Aorta (tissue), 5 donors: ENCODE measurements at regions not wholly inside any gene's neighbourhood (a gene's known extent, or its start where the extent isn't known, plus 50 kb on each side); places are given as distances from the start of the nearest gene placed in this dataset.
"Not testable (repeated sequence)": the region's sequence is repeated elsewhere in the genome, so short reads cannot be mapped to it uniquely, and the experiment has no call there.

ENCODE experiments used
- ATAC-seq: fragments of 200-7000 bp; cut with Tn5 transposase; one replicate; pipeline ENCODE4 v1.9.1; 2022; ENCODE audit warnings: moderate library complexity; ENCODE audit not compliant: low FRiP score
- DNase-seq, 2 donors: peaks; one replicate each; pipeline ENCODE4 v3.0.0-alpha.2; 2020
- H3K27ac ChIP-seq, 2 donors: one replicate each; pipeline ENCODE4 v1.5.1; 2013; ENCODE audit warnings: low read length in 2 of 2, mild to moderate bottlenecking in 2 of 2, moderate library complexity in 2 of 2, control low read depth in 1 of 2, inconsistent platforms in 1 of 2, low read depth in 1 of 2
- H3K27me3 ChIP-seq, 2 donors: one replicate each; pipeline ENCODE4 v1.6.1; 2013; ENCODE audit warnings: control low read depth in 1 of 2, low read length in 1 of 2, mild to moderate bottlenecking in 1 of 2, moderate library complexity in 1 of 2; ENCODE audit not compliant: insufficient read depth in 2 of 2, control insufficient read depth in 1 of 2
- H3K36me3 ChIP-seq, 2 donors: one replicate each; pipeline ENCODE4 v1.6.1; 2013; ENCODE audit warnings: control low read depth in 1 of 2, low read length in 1 of 2, mild to moderate bottlenecking in 1 of 2; ENCODE audit not compliant: insufficient read depth in 2 of 2, control insufficient read depth in 1 of 2
- H3K4me1 ChIP-seq, 2 donors: one replicate each; pipeline ENCODE4 v1.6.1; 2013; ENCODE audit warnings: low read length in 2 of 2, control low read depth in 1 of 2, mild to moderate bottlenecking in 1 of 2, moderate library complexity in 1 of 2; ENCODE audit not compliant: insufficient read depth in 2 of 2, control insufficient read depth in 1 of 2
- H3K4me3 ChIP-seq, 2 donors: one replicate each; pipeline ENCODE4 v1.5.1; 2013; ENCODE audit warnings: low read length in 2 of 2, control low read depth in 1 of 2, mild to moderate bottlenecking in 1 of 2
- H3K9me3 ChIP-seq: one replicate; pipeline ENCODE4 v1.6.1; 2013; ENCODE audit warnings: mild to moderate bottlenecking, low read length; ENCODE audit not compliant: control insufficient read depth
- WGBS, 2 donors: extraction: QIAGEN DNeasy Blood & Tissue Kit; methylation state at CpG; one replicate each; pipeline ENCODE4 v1.1.7; 2013; 5-methylcytosine and 5-hydroxymethylcytosine counted together
- intact Hi-C, 2 donors: fragments of 100-400 bp; cut with DNase I; formaldehyde crosslinking; loops; one replicate each; pipeline versions ENCODE4 v1.14.2 to v1.15.0; 2022
- donor health status: healthy with polysubstance abuse.
- donor health status: Bipolar disorder and iron deficiency.
- donor health status: DM: no; HTN: no; CAD: no.
- donor health status: DM: no; HTN: no; CAD: no.
- donor health status: DM: yes; HTN: yes; CAD: no.

DNA sequence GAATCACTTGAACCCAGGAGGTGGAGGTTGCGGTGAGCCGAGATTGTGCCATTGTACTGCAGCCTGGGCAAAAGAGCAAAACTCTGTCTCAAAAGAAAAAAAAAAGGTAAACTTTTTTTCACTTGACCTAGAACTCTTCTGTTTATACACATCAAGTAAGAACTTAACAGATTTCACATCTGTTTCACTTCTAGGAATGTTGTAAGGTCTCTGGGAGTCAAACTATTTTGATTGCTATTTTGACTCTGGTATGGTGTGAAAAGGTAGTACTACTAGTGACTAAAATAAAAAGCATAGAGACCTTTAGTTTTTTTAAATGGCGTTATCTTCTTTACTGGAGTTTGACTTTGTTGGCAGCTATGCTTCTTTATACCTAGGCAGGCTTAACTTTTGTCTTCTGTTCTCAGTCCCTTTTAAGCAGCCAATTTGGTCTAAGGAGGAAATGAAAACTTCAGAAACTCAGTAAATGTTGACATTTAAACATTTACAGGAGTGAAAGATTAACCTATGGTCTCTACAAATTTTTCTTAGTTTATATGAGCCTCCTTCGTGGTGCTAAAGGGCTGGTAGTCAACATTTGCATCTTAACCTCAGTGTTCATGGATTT, 84.7 kb downstream of the METTL2B start:
- H3K4me3 ChIP-seq, ATAC-seq, intact Hi-C loops, H3K27ac ChIP-seq, H3K9me3 ChIP-seq, H3K36me3 ChIP-seq, H3K27me3 ChIP-seq, DNase-seq, H3K4me1 ChIP-seq: not testable (repeated sequence)
- 49 to 62% methylated on average over 3 to 4 of the region's 4 CpGs for WGBS, 2 donors

DNA sequence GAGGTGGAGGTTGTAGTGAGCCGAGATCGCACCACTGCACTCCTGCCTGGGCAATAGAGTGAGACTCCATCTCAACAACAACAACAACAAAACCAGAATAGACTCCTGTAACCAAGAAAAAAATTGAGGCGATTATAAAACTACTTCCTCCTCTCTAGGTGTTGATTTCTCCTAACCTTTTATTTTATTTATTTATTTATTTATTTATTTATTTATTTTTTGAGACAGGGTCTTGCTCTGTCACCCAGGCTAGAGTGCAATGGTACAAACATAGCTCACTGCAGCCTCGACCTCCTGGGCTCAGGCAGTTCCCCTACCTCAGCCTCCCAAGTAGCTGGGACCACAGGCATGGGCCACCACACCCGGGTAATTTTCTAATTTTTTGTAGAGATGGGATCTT, 86.2 kb downstream of the METTL2B start:
- H3K9me3 ChIP-seq, H3K4me1 ChIP-seq, DNase-seq, H3K36me3 ChIP-seq, H3K27me3 ChIP-seq, ATAC-seq, H3K27ac ChIP-seq, H3K4me3 ChIP-seq, intact Hi-C loops: not testable (repeated sequence)
- WGBS, 2 donors: 92 to 96% methylated on average over 2 to 5 of the region's 5 CpGs

DNA sequence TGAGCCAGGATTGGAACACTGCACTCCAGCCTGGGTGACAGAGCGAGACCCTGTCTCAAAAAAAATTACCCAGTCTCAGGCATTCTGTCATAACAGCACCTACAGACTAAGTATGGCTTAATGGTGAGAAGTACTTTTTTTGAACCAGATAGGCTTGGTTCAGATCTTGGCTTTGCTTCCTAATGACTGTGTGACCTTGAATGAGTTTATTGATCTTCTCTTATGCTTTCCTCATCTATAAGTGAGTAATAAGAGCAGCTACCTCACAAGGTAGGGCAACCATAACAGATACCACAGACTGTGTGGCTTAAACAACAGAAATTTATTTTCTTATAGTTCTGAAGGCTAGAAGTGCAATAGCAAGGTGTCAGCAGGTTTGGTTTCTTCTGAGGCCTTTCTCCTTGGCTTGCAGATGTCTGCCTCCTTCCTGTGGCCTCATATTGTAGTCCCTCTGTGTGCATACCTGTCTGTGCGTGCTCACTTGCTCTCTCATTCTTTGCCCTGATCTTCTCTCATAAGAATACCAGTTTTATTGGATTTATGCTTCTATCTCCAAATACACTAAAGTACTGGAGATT, 87.7 kb downstream of the METTL2B start:
- H3K9me3 ChIP-seq, H3K4me1 ChIP-seq, H3K27ac ChIP-seq, H3K4me3 ChIP-seq, DNase-seq, H3K27me3 ChIP-seq, intact Hi-C loops, H3K36me3 ChIP-seq, ATAC-seq: not testable (repeated sequence)
- 96 to 100% methylated on average over 1 of the region's 2 CpGs for WGBS, 2 donors

DNA sequence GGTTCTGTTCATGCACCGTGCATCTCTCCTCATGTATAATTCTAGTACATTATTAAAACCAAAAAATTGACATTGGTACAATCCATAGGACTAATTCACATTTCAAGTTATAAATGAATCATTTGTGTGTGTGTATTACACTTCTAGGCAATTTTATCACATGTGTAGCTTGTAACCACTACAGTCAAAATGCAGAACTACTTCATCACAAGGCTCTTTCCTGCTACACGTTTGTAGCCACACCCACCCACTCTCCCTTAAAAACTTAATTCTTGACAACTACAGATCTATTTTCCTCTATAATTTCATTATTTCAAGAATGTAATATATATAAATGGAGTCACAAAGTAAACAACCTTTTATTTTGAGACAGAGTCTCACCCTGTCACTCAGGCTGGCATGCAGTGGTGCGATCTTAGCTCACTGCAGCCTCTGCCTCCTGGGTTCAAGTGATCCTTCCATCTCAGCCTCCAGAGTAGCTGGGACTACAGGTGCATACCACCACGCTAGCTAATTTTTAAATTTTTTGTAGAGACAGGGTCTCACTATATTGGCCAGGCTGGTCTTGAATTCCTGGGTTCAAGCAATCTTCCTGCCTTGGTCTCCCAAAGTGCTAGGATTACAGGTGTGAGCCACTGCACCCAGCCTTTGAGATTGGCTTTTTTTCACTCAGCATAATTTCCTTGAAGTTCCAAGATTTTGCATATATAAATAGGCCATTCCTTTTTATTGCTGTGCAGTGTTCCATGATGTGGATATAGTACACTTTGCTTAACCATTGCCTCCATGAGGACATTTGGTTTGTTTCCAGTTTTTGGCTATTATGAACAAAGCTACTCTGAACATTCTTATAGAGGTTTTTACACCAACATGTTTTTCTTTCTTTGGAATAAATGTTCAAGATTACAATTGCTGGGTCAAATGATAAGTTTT, 88.7 kb downstream of the METTL2B start:
- DNase-seq, ATAC-seq, H3K4me3 ChIP-seq, H3K27ac ChIP-seq, intact Hi-C loops, H3K27me3 ChIP-seq, H3K4me1 ChIP-seq, H3K9me3 ChIP-seq, H3K36me3 ChIP-seq: not testable (repeated sequence)
- WGBS, 2 donors: 73% methylated on average over 4 of the region's 4 CpGs

DNA sequence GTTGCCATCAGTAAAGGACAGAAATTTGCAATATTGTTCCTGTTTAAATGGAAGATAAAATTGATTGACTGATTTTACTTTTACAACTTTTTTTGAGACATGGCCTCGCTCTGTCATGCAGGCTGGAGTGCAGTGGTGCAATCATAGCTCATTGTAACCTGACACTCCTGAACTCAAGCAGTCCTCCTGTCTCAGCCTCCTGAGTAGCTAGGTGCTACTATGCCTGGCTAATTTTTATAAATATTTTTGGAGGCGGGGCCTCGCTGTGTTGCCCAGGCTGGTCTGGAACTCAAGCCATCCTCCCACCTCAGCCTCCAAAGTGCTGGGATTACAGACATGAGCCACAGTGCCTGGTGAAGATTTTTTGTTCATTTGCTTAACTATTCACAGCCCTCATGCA, 96.8 kb upstream of the GARIN1A start:
- ATAC-seq, H3K4me3 ChIP-seq, intact Hi-C loops, H3K4me1 ChIP-seq, H3K9me3 ChIP-seq, H3K27me3 ChIP-seq, H3K36me3 ChIP-seq, DNase-seq, H3K27ac ChIP-seq: not testable (repeated sequence)
- WGBS, 2 donors: 98% methylated on average over 3 of the region's 3 CpGs

DNA sequence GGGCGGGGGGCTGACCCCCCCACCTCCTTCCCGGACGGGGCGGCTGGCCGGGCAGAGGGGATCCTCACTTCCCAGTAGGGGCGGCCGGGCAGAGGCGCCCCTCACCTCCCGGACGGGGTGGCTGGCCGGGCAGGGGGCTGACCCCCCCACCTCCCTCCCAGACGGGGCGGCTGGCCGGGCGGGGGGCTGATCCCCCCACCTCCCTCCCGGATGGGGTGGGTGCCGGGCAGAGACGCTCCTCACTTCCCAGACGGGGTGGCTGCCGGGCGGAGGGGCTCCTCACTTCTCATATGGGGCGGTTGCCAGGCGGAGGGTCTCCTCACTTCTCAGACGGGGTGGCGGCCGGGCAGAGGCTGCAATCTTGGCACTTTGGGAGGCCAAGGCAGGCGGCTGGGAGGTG, 95.1 kb upstream of the GARIN1A start:
- H3K27ac ChIP-seq, DNase-seq, ATAC-seq, H3K4me1 ChIP-seq, intact Hi-C loops, H3K9me3 ChIP-seq, H3K4me3 ChIP-seq, H3K27me3 ChIP-seq, H3K36me3 ChIP-seq: not testable (repeated sequence)
- WGBS, 2 donors: 94 to 98% methylated on average over 12 to 27 of the region's 27 CpGs

DNA sequence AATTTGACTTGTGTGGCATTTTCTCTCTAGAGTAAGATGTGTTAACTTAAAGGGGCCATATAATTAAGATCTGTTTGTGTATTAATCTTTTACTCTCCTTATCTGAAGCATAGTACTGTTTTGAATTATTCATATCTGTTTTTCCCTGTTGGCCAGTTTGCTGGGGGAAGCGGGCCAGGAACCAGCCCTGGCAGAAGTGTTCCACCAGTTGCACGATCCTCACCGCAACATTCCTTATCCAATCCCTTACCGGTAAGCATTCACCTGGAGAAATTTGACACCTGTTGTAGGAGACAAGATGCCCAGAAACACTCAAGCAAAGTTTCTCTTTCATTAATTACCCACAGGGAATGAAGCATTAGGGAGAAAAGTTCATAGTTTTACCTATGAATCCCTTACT, 92.2 kb upstream of the GARIN1A start:
- WGBS, 2 donors: 31 to 38% methylated on average over 4 of the region's 4 CpGs
- H3K36me3 ChIP-seq, ATAC-seq, H3K27ac ChIP-seq, H3K27me3 ChIP-seq, intact Hi-C loops, H3K9me3 ChIP-seq, H3K4me1 ChIP-seq, DNase-seq, H3K4me3 ChIP-seq: not testable (repeated sequence)

DNA sequence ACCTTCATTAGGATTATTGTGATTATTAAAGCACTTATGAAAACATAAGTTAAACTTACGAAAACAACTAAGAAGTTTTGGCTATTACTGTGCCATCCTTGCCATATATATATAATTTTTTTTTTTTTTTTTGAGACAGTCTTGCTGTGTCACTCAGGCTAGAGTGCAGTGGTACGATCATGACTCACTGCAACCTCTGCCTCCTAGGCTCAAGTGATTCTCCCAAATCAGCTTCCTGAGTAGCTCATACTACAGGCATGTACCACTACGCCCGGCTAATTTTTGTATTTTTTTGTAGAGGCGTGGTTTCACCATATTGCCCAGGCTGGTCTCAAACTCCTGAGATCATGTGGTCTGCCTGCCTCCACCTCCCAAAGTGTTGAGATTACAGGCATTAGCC, 91.0 kb upstream of the GARIN1A start:
- H3K27ac ChIP-seq, DNase-seq, intact Hi-C loops, H3K36me3 ChIP-seq, H3K4me1 ChIP-seq, H3K27me3 ChIP-seq, ATAC-seq, H3K4me3 ChIP-seq, H3K9me3 ChIP-seq: not testable (repeated sequence)
- WGBS, 2 donors: 75 to 80% methylated on average over 5 of the region's 5 CpGs
